Osteoblast (primary cell): ENCODE measurements at regions not wholly inside any gene's neighbourhood (a gene's known extent, or its start where the extent isn't known, plus 50 kb on each side); places are given as distances from the start of the nearest gene placed in this dataset.
A peak's percentile ranks its signal among the peaks of the same experiment; 100 is the strongest.

Experiments used
- DNase-seq: peaks from one replicate; pipeline ENCODE4 v3.0.0; 2011; ENCODE audit warnings: low spot score, mixed read lengths; ENCODE audit not compliant: insufficient read length; ENCODE audit errors: missing footprints
- H2AFZ ChIP-seq: 2 replicates; pipeline ENCODE4 v1.6.0; 2011; ENCODE audit warnings: mild to moderate bottlenecking, low read length
- H3K27ac ChIP-seq: 2 replicates; pipeline ENCODE4 v1.5.1; 2011; ENCODE audit warnings: mild to moderate bottlenecking, low read depth, low read length, moderate library complexity
- H3K27me3 ChIP-seq: 2 replicates; pipeline ENCODE4 v1.6.0; 2012; ENCODE audit warnings: mild to moderate bottlenecking, control low read depth, inconsistent platforms, low read length, moderate library complexity; ENCODE audit not compliant: insufficient read depth
- H3K36me3 ChIP-seq: 2 replicates; pipeline ENCODE4 v1.5.1; 2011; ENCODE audit warnings: mild to moderate bottlenecking, low read length, control low read depth, moderate library complexity; ENCODE audit not compliant: insufficient read depth
- H3K4me1 ChIP-seq: 2 replicates; pipeline ENCODE4 v1.5.1; 2011; ENCODE audit warnings: mild to moderate bottlenecking, low read length, control low read depth, moderate library complexity; ENCODE audit not compliant: insufficient read depth
- H3K4me2 ChIP-seq: 2 replicates; pipeline ENCODE4 v1.6.0; 2011; ENCODE audit warnings: mild to moderate bottlenecking, low read length; ENCODE audit not compliant: insufficient read depth
- H3K4me3 ChIP-seq: fragments of 200-600 bp; sonication (generic); 3 replicates; pipeline ENCODE4 v1.5.1; 2012; ENCODE audit warnings: mild to moderate bottlenecking, low read length, inconsistent platforms; ENCODE audit not compliant: insufficient read depth
- H3K79me2 ChIP-seq: 2 replicates; pipeline ENCODE4 v1.6.0; 2012; ENCODE audit warnings: mild to moderate bottlenecking, low read length, control low read depth, inconsistent platforms; ENCODE audit not compliant: insufficient read depth
- H3K9me3 ChIP-seq: 2 replicates; pipeline ENCODE4 v1.5.1; 2011; ENCODE audit warnings: low read depth, low read length, control low read depth
- H4K20me1 ChIP-seq: 2 replicates; pipeline ENCODE4 v1.6.0; 2012; ENCODE audit warnings: mild to moderate bottlenecking, low read length, control low read depth; ENCODE audit not compliant: insufficient read depth
- TF ChIP-seq, protein P1 (sequence below): IDR thresholded peaks from 2 replicates; pipeline ENCODE4 v1.5.1; 2011; ENCODE audit warnings: mild to moderate bottlenecking, low read depth, low read length, moderate library complexity; ENCODE audit errors: extremely low read depth

DNA sequence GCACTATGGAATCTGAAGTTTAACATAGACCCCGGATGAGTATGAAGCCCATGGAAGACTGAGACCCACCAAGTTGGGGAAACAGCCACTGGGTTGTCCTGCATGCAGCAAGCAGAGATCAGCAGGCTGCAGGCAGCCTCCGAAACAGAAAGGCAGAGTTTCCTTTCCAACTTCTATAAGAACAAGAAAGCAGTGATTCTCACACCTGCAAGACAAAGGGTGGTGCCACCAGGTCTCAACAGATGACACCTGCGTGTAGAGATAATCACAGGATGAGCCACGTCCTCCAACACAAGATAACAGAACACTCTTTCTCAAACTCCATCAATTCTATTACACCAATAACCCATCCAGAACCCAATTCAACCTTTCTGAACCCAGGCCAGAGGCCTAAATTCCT is 457.9 kb downstream of the FOXO1 start:
- H3K27ac ChIP-seq: no peak overlapping the region

GRCh38 chr13:40210865-40211585 is 455.4 kb downstream of the FOXO1 start:
- no peak for DNase-seq
- Histone ChIP-seq H3K4me1 (peaks cover 9% of the 10 kb centered on the region), H3K9me3 (no peaks in the 10 kb centered on the region), H2AFZ (no peak overlapping the region), H3K4me2 (no peak overlapping the region), H3K27ac (no peak overlapping the region), H3K27me3 (peaks cover 6% of the 10 kb centered on the region), H3K36me3 (no peaks in the 10 kb centered on the region), H3K4me3 (no peak overlapping the region), H4K20me1 (no peaks in the 10 kb centered on the region), H3K79me2 (no peaks in the 10 kb centered on the region)
- TF ChIP-seq, protein P1, sequence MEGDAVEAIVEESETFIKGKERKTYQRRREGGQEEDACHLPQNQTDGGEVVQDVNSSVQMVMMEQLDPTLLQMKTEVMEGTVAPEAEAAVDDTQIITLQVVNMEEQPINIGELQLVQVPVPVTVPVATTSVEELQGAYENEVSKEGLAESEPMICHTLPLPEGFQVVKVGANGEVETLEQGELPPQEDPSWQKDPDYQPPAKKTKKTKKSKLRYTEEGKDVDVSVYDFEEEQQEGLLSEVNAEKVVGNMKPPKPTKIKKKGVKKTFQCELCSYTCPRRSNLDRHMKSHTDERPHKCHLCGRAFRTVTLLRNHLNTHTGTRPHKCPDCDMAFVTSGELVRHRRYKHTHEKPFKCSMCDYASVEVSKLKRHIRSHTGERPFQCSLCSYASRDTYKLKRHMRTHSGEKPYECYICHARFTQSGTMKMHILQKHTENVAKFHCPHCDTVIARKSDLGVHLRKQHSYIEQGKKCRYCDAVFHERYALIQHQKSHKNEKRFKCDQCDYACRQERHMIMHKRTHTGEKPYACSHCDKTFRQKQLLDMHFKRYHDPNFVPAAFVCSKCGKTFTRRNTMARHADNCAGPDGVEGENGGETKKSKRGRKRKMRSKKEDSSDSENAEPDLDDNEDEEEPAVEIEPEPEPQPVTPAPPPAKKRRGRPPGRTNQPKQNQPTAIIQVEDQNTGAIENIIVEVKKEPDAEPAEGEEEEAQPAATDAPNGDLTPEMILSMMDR: no peak

More for the DNA sequence above, 457.9 kb downstream of the FOXO1 start:
- DNase-seq: no peak
- no peaks in the 10 kb centered on the region for H3K36me3 ChIP-seq
- H3K9me3 ChIP-seq: no peaks in the 10 kb centered on the region
- no peaks in the 10 kb centered on the region for H3K79me2 ChIP-seq
- TF ChIP-seq, protein P1: no peak
- H3K4me2 ChIP-seq: no peak overlapping the region
- peaks cover 2% of the 10 kb centered on the region for H3K27me3 ChIP-seq
- peaks cover 14% of the 10 kb centered on the region for H3K4me1 ChIP-seq
- H3K4me3 ChIP-seq: no peak overlapping the region
- H4K20me1 ChIP-seq: no peaks in the 10 kb centered on the region
- H2AFZ ChIP-seq: no peak overlapping the region

DNA sequence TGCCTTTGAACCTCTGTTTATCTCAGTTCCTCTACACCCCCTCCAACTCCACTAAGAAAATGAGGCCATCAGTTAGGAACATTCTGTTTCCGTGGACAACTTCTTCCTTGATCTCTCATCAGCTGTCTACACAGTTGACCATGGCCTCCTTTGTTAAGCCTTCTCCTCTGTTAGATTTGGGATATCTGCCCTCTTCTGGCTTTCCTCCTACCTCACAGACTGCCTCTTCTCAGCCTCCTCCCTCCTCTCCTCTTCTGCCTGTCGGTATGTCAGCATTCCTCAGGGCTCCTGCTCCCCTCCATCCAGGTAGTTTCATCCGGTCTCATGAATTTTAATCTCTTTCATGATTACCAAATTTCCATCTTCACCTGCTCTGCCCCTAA is 454.9 kb downstream of the FOXO1 start:
- H3K36me3 ChIP-seq: no peaks in the 10 kb centered on the region
- H3K27me3 ChIP-seq: peaks cover 6% of the 10 kb centered on the region
- H3K4me3 ChIP-seq: no peak overlapping the region
- no peak overlapping the region for H2AFZ ChIP-seq
- H3K9me3 ChIP-seq: no peaks in the 10 kb centered on the region
- H3K4me2 ChIP-seq: no peak overlapping the region
- no peak for DNase-seq
- no peak overlapping the region for H3K27ac ChIP-seq
- TF ChIP-seq, protein P1: peak; percentile 5
- peaks cover 5% of the 10 kb centered on the region for H3K4me1 ChIP-seq
- H3K79me2 ChIP-seq: no peaks in the 10 kb centered on the region
- no peaks in the 10 kb centered on the region for H4K20me1 ChIP-seq

DNA sequence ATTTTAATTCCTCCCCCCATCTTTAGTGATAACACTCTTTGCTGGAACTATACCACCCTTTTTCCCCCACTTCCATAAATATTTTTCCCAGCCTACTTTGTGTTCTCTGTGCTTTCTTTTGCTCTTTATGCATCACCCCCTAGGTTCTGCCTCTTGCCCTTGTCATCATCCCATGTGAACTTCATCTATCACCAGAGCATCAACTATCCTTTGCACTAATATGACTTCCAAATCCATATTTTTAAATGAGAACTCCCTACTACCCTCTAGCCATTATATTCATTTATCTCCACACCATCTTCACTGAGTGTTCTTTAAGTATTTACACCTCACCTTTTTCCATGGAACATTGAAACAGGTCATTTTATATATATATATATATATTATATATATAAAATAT is 452.7 kb downstream of the FOXO1 start:
- Histone ChIP-seq H3K9me3 (no peaks in the 10 kb centered on the region), H3K36me3 (no peaks in the 10 kb centered on the region)

More for the DNA sequence above, 452.7 kb downstream of the FOXO1 start:
- Histone ChIP-seq H3K79me2 (no peaks in the 10 kb centered on the region), H3K4me2 (no peak overlapping the region), H2AFZ (no peak overlapping the region), H3K4me3 (no peak overlapping the region), H3K27ac (no peak overlapping the region), H3K27me3 (peaks cover 10% of the 10 kb centered on the region), H4K20me1 (no peaks in the 10 kb centered on the region), H3K4me1 (no peaks in the 10 kb centered on the region)
- TF ChIP-seq, protein P1: no peak
- DNase-seq: no peak
